ENCODE measurements at regions not wholly inside any gene's neighbourhood (a gene's known extent, or its start where the extent isn't known, plus 50 kb on each side); places are given as distances from the start of the nearest gene placed in this dataset.

DNA sequence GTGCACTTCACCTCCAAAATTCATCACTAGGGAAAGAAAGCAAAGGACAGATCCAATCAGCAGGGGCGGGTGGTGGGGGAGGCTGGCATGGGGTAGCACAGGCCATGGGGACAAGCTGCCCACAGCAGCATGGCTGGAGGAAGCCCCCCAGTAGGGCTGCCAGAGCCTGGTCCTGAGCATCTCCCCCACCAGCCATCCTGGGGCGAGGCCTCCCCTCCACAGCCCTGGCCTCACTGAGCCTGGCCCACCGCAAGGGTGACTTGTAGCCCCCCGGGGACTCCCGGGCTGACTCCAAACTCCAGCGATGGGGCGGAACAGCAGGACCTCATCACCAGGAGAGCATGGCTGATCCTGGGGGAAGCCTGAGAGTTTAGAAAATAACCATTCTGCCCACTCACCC is 92.4 kb upstream of the TCERG1L start:
- Histone ChIP-seq H3K9me3 (no peaks in the 10 kb centered on the region), H3K27ac (no peak overlapping the region), H3K4me1 (no peaks in the 10 kb centered on the region), H3K4me2 (no peak overlapping the region), H3K4me3 (no peak overlapping the region)
- TF ChIP-seq SMC3 (IDR thresholded peaks at IDR 0.05) (no peak), ZNF302 (CRISPR knock-in tag; IDR thresholded peaks at IDR 0.05) (no peak), NR3C1 (IDR thresholded peaks at IDR 0.05) (no peak), RNF2 (IDR thresholded peaks at IDR 0.05; ENCODE audit: borderline replicate concordance, low read depth) (no peak), FOXS1 (CRISPR knock-in tag; IDR thresholded peaks at IDR 0.05) (no peak), NPAS2 (CRISPR knock-in tag; IDR thresholded peaks at IDR 0.05; ENCODE audit: borderline replicate concordance) (no peak), TP53 (CRISPR knock-in tag; IDR thresholded peaks at IDR 0.05) (no peak), CBX8 (IDR thresholded peaks at IDR 0.05) (no peak), ZFP36 (IDR thresholded peaks at IDR 0.05; ENCODE audit: borderline replicate concordance, partially characterized antibody) (no peak), POLR2A (IDR thresholded peaks at IDR 0.05; ENCODE audit: low read length) (no peak), HDAC2 (IDR thresholded peaks at IDR 0.05) (no peak), SREBF2 (IDR thresholded peaks at IDR 0.05) (no peak), JUN (IDR thresholded peaks at IDR 0.05) (no peak)
- TF ChIP-seq, protein P1, sequence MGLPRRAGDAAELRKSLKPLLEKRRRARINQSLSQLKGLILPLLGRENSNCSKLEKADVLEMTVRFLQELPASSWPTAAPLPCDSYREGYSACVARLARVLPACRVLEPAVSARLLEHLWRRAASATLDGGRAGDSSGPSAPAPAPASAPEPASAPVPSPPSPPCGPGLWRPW (IDR thresholded peaks at IDR 0.05), result no peak
- TF ChIP-seq, protein P2, sequence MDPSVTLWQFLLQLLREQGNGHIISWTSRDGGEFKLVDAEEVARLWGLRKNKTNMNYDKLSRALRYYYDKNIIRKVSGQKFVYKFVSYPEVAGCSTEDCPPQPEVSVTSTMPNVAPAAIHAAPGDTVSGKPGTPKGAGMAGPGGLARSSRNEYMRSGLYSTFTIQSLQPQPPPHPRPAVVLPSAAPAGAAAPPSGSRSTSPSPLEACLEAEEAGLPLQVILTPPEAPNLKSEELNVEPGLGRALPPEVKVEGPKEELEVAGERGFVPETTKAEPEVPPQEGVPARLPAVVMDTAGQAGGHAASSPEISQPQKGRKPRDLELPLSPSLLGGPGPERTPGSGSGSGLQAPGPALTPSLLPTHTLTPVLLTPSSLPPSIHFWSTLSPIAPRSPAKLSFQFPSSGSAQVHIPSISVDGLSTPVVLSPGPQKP (IDR thresholded peaks at IDR 0.05; ENCODE audit: low read depth, low read length), result no peak
- TF ChIP-seq, protein P3, sequence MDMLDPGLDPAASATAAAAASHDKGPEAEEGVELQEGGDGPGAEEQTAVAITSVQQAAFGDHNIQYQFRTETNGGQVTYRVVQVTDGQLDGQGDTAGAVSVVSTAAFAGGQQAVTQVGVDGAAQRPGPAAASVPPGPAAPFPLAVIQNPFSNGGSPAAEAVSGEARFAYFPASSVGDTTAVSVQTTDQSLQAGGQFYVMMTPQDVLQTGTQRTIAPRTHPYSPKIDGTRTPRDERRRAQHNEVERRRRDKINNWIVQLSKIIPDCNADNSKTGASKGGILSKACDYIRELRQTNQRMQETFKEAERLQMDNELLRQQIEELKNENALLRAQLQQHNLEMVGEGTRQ (IDR thresholded peaks at IDR 0.05), result no peak
- TF ChIP-seq, protein P4, sequence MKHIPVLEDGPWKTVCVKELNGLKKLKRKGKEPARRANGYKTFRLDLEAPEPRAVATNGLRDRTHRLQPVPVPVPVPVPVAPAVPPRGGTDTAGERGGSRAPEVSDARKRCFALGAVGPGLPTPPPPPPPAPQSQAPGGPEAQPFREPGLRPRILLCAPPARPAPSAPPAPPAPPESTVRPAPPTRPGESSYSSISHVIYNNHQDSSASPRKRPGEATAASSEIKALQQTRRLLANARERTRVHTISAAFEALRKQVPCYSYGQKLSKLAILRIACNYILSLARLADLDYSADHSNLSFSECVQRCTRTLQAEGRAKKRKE (CRISPR knock-in tag; IDR thresholded peaks at IDR 0.05; ENCODE audit: low read depth), result no peak
- CTCF ChIA-PET, result no interaction called here
- FAIRE-seq (no peak), ATAC-seq (no peak), DNase-seq (ENCODE audit: low read depth in 1 of 2, low spot score in 1 of 2) (no peak)
- POLR2A ChIA-PET, result no interaction called here
- WGBS (ENCODE audit: missing lambda C conversion rate), result 0% methylated on average over 5 of the region's 7 CpGs

DNA sequence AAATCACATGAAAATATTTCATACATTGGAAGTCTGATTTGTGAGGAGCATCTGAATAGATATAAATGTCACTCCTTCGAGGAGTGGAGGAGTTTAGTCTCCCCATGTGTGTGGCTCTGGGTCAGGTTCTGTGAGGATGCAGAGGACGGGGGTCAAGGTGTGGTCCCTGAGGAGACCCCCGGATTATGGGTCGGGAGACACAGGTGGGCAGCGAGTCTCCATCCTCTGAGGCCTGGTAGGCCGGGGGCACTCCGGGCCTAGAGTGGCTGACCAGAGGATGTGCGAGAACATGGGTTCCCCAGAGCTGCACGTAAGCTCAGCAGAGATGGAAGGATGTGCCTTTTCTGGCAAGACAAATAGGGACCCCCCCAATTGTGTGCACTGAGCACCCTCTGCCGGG is 93.4 kb upstream of the TCERG1L start:
- FAIRE-seq, result no peak
- ATAC-seq, result no peak
- no peak overlapping the region for H3K27ac ChIP-seq
- H3K4me3 ChIP-seq, result no peak overlapping the region
- CTCF ChIA-PET, result no interaction called here
- DNase-seq (ENCODE audit: low read depth in 1 of 2, low spot score in 1 of 2), result no peak
- no peaks in the 10 kb centered on the region for H3K9me3 ChIP-seq
- WGBS (ENCODE audit: missing lambda C conversion rate), result 19% methylated on average over 9 of the region's 10 CpGs
- H3K4me2 ChIP-seq, result no peak overlapping the region
- no peaks in the 10 kb centered on the region for H3K4me1 ChIP-seq
- POLR2A ChIA-PET, result no interaction called here
- TF ChIP-seq HDAC2 (IDR thresholded peaks at IDR 0.05), result no peak
- no peak for TF ChIP-seq MAFK (IDR thresholded peaks at IDR 0.05; ENCODE audit: partially characterized antibody)
- TF ChIP-seq, protein P5, sequence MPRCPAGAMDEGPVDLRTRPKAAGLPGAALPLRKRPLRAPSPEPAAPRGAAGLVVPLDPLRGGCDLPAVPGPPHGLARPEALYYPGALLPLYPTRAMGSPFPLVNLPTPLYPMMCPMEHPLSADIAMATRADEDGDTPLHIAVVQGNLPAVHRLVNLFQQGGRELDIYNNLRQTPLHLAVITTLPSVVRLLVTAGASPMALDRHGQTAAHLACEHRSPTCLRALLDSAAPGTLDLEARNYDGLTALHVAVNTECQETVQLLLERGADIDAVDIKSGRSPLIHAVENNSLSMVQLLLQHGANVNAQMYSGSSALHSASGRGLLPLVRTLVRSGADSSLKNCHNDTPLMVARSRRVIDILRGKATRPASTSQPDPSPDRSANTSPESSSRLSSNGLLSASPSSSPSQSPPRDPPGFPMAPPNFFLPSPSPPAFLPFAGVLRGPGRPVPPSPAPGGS (IDR thresholded peaks at IDR 0.05), result no peak

DNA sequence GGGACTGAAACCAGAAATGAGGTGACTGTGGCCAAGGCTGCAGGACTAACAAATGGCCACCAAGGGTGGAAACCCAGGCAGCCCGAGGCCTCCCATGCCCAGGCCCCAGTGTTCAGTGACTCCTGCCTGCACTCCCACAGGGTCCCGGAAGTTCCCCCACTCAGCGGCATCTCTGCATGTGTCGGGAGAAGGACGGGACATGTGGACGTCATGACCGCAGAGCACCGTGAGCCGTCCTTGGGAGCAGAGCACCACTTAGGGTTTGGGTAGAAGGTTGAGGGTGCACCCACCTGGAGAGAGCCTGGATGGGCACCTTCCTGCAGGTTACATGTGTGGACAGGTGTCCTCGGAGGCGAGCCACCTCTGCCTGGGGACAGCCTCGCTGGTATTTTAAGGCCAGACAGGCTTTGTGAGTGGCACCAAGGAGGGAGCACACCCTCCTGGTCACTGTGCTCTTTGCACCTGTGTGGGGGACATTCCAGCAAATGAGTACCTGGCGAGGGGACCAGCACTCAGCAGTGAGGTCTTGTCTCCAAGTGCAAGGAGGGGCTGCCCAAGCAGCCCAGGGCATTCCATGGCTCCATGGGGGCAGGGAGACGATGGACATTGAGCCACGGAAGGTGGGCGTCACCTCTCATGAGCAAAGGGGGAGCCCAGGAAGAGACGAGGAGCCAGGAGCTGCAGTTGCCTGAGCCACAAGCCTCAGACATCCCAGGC is 95.3 kb upstream of the TCERG1L start:
- CTCF ChIA-PET, result no interaction called here
- FAIRE-seq, result no peak
- H3K4me3 ChIP-seq, result no peak overlapping the region
- no peak for ATAC-seq
- 29% methylated on average over 11 of the region's 17 CpGs for WGBS (ENCODE audit: missing lambda C conversion rate)
- no peaks in the 10 kb centered on the region for H3K9me3 ChIP-seq
- TF ChIP-seq NR3C1 (IDR thresholded peaks at IDR 0.05) (no peak), NFE2L2 (conservative IDR thresholded peaks at IDR 0.05; ENCODE audit: low read length) (no peak), EHMT2 (IDR thresholded peaks at IDR 0.05; ENCODE audit: low read depth) (no peak), EHF (CRISPR knock-in tag; IDR thresholded peaks at IDR 0.05) (no peak)
- TF ChIP-seq, protein P1 (IDR thresholded peaks at IDR 0.05), result no peak
- no peak overlapping the region for H3K27ac ChIP-seq
- POLR2A ChIA-PET, result no interaction called here
- DNase-seq (ENCODE audit: low read depth in 1 of 2, low spot score in 1 of 2), result no peak
- H3K4me2 ChIP-seq, result no peak overlapping the region
- H3K4me1 ChIP-seq, result no peaks in the 10 kb centered on the region
